GM12872 (cell line): ENCODE measurements at regions not wholly inside any gene's neighbourhood (a gene's known extent, or its start where the extent isn't known, plus 50 kb on each side); places are given as distances from the start of the nearest gene placed in this dataset.

Experiments used
- CTCF ChIP-seq: IDR thresholded peaks from 3 replicates; pipeline ENCODE4 v1.5.1; 2011; ENCODE audit warnings: low read depth, mild to moderate bottlenecking, low read length, moderate library complexity; ENCODE audit not compliant: insufficient read depth

GRCh38 chr3:68123231-68123630, 468.8 kb upstream of the SUCLG2 start:
- no peak for TF ChIP-seq CTCF

- TF ChIP-seq CTCF: no peak
Observed at GRCh38 chr3:68121287-68121686, 466.9 kb upstream of the SUCLG2 start.

GRCh38 chr3:68116580-68116979, 462.2 kb upstream of the SUCLG2 start:
- TF ChIP-seq CTCF: no peak

GRCh38 chr3:68103811-68104210, 449.4 kb upstream of the SUCLG2 start:
- TF ChIP-seq CTCF: no peak

GRCh38 chr3:68090571-68090970, 436.2 kb upstream of the SUCLG2 start:
- TF ChIP-seq CTCF: no peak

GRCh38 chr3:68089572-68090011, 435.2 kb upstream of the SUCLG2 start:
- TF ChIP-seq CTCF: no peak

- TF ChIP-seq CTCF: no peak
Observed at GRCh38 chr3:68088636-68089035, 434.2 kb upstream of the SUCLG2 start.

GRCh38 chr3:68088216-68088615, 433.8 kb upstream of the SUCLG2 start:
- TF ChIP-seq CTCF: no peak
